Neuronal stem cell (in vitro differentiated cells): ENCODE measurements at regions not wholly inside any gene's neighbourhood (a gene's known extent, or its start where the extent isn't known, plus 50 kb on each side); places are given as distances from the start of the nearest gene placed in this dataset.

Experiments used
- DNase-seq: peaks from one replicate; pipeline ENCODE4 v3.0.0-alpha.2; 2013; ENCODE audit warnings: low spot score
- H2AFZ ChIP-seq: one replicate; pipeline ENCODE4 v1.6.1; 2013; ENCODE audit warnings: mild to moderate bottlenecking, low read length, inconsistent platforms
- H2AK5ac ChIP-seq: 2 replicates; pipeline ENCODE4 v1.6.1; 2013; ENCODE audit warnings: low read depth, mild to moderate bottlenecking, inconsistent platforms, low read length, moderate library complexity, mixed read lengths
- H2BK120ac ChIP-seq: 2 replicates; pipeline ENCODE4 v1.6.1; 2013; ENCODE audit warnings: low read depth, mild to moderate bottlenecking, inconsistent platforms, low read length, moderate library complexity, mixed read lengths
- H2BK12ac ChIP-seq: one replicate; pipeline ENCODE4 v1.6.1; 2013; ENCODE audit warnings: low read length, inconsistent platforms
- H2BK15ac ChIP-seq: 2 replicates; pipeline ENCODE4 v1.6.1; 2013; ENCODE audit warnings: mild to moderate bottlenecking, low read length, inconsistent platforms, mixed read lengths
- H2BK5ac ChIP-seq: one replicate; pipeline ENCODE4 v1.6.1; 2013; ENCODE audit warnings: inconsistent platforms, mild to moderate bottlenecking, low read length, moderate library complexity
- H3K14ac ChIP-seq: one replicate; pipeline ENCODE4 v1.6.1; 2013; ENCODE audit warnings: low read length, inconsistent platforms
- H3K18ac ChIP-seq: 2 replicates; pipeline ENCODE4 v1.6.1; 2013; ENCODE audit warnings: low read length, inconsistent platforms
- H3K23ac ChIP-seq: 2 replicates; pipeline ENCODE4 v1.6.1; 2013; ENCODE audit warnings: low read depth, mild to moderate bottlenecking, mixed read lengths, low read length, inconsistent platforms; ENCODE audit not compliant: poor library complexity
- H3K27ac ChIP-seq: replicated peaks from 3 replicates; pipeline ENCODE4 v1.5.1; 2013; ENCODE audit warnings: low read length, inconsistent platforms
- H3K27me3 ChIP-seq, 3 experiments: 2 replicates each; pipeline ENCODE4 v1.6.1; 2013; ENCODE audit warnings: low read length in 3 of 3, mild to moderate bottlenecking in 2 of 3, inconsistent platforms in 1 of 3, low read depth in 1 of 3, mixed read lengths in 1 of 3, moderate library complexity in 1 of 3; ENCODE audit not compliant: control insufficient read depth in 3 of 3, insufficient read depth in 3 of 3
- H3K36me3 ChIP-seq, 2 donors: replicated peaks in 1 of 2; 2 replicates each; pipeline ENCODE4 v1.6.1; 2013; ENCODE audit warnings: low read length in 2 of 2; ENCODE audit not compliant: control insufficient read depth in 2 of 2, insufficient read depth in 2 of 2
- H3K4ac ChIP-seq: 2 replicates; pipeline ENCODE4 v1.6.1; 2013; ENCODE audit warnings: inconsistent platforms, mild to moderate bottlenecking, low read length, moderate library complexity
- H3K4me1 ChIP-seq, 2 donors: 1 replicate in 1 of 2; 2 replicates in 1 of 2; pipeline ENCODE4 v1.6.1; 2013; ENCODE audit warnings: low read length in 2 of 2, low read depth in 1 of 2; ENCODE audit not compliant: control insufficient read depth in 2 of 2, insufficient read depth in 1 of 2
- H3K4me2 ChIP-seq: one replicate; pipeline ENCODE4 v1.6.1; 2013; ENCODE audit warnings: mild to moderate bottlenecking, low read length, inconsistent platforms; ENCODE audit not compliant: insufficient read depth, poor library complexity, severe bottlenecking
- H3K4me3 ChIP-seq, 2 donors: 2 replicates each; pipeline ENCODE4 v1.5.1; 2013; ENCODE audit warnings: low read length in 2 of 2, mild to moderate bottlenecking in 2 of 2, inconsistent platforms in 1 of 2, moderate library complexity in 1 of 2
- H3K79me1 ChIP-seq: one replicate; pipeline ENCODE4 v1.6.1; 2013; ENCODE audit warnings: low read depth, mild to moderate bottlenecking, inconsistent platforms, low read length, moderate library complexity
- H3K9ac ChIP-seq: one replicate; pipeline ENCODE4 v1.6.1; 2013; ENCODE audit warnings: mild to moderate bottlenecking, low read depth, low read length, inconsistent platforms; ENCODE audit not compliant: poor library complexity
- H3K9me3 ChIP-seq, 2 donors: replicated peaks in 1 of 2; 2 replicates each; pipeline versions ENCODE3 to v1.6.1; 2013; ENCODE audit warnings: low read length in 2 of 2, mild to moderate bottlenecking in 2 of 2, inconsistent platforms in 1 of 2, low read depth in 1 of 2, mixed read lengths in 1 of 2, moderate library complexity in 1 of 2; ENCODE audit not compliant: control insufficient read depth in 2 of 2, insufficient read depth in 1 of 2
- H4K8ac ChIP-seq: one replicate; pipeline ENCODE4 v1.6.1; 2013; ENCODE audit warnings: low read depth, mild to moderate bottlenecking, inconsistent platforms, low read length, moderate library complexity
- H4K91ac ChIP-seq: one replicate; pipeline ENCODE4 v1.6.1; 2013; ENCODE audit warnings: low read length, low read depth, mild to moderate bottlenecking, inconsistent platforms; ENCODE audit not compliant: poor library complexity
- WGBS, 2 donors: extraction: QIAGEN DNeasy Blood & Tissue Kit; methylation state at CpG; one replicate each; pipeline ENCODE4 v1.1.7; 2013; ENCODE audit warnings: missing lambda C conversion rate in 2 of 2, mixed read lengths in 1 of 2; ENCODE audit not compliant: insufficient read length in 2 of 2, insufficient replicate concordance in 1 of 2; ENCODE audit errors: extremely low coverage in 2 of 2; 5-methylcytosine and 5-hydroxymethylcytosine counted together

GRCh38 chr2:128446874-128447537, 128.3 kb upstream of the HS6ST1 start:
- Histone ChIP-seq H2AK5ac (no peak overlapping the region), H2BK5ac (no peak overlapping the region), H3K27me3 (no peaks in the 10 kb centered on the region), H3K18ac (no peak overlapping the region), H2BK12ac (no peak overlapping the region), H3K4me1 (peaks cover 0 to 9% of the 10 kb centered on the region in 2 donors), H3K4ac (no peak overlapping the region), H4K91ac (no peak overlapping the region), H3K79me1 (no peaks in the 10 kb centered on the region), H3K9ac (no peak overlapping the region), H3K23ac (no peak overlapping the region), H3K36me3 (no peaks in the 10 kb centered on the region), H4K8ac (no peak overlapping the region), H2AFZ (peak overlapping the region; percentile 56), H3K4me3 (no peak overlapping the region), H3K14ac (no peak overlapping the region), H3K9me3 (no peaks in the 10 kb centered on the region), H3K27ac (no peak overlapping the region), H2BK15ac (no peak overlapping the region), H3K4me2 (no peak overlapping the region), H2BK120ac (no peak overlapping the region)
- WGBS, 2 donors: no CpG with 5 or more reads among the region's 17 CpGs
- no peak for DNase-seq

- H2BK5ac ChIP-seq: no peak overlapping the region
- peaks cover 0 to 9% of the 10 kb centered on the region in 2 donors for H3K4me1 ChIP-seq
- no peak overlapping the region for H4K8ac ChIP-seq
- H2BK120ac ChIP-seq: no peak overlapping the region
- no peak overlapping the region for H3K14ac ChIP-seq
- no peak overlapping the region for H3K4ac ChIP-seq
- no peak overlapping the region for H3K4me3 ChIP-seq
- H4K91ac ChIP-seq: no peak overlapping the region
- H2BK12ac ChIP-seq: no peak overlapping the region
- no peaks in the 10 kb centered on the region for H3K9me3 ChIP-seq
- H2AFZ ChIP-seq: no peak overlapping the region
- DNase-seq: no peak
- no peaks in the 10 kb centered on the region for H3K36me3 ChIP-seq
- H3K27ac ChIP-seq: no peak overlapping the region
- no peak overlapping the region for H3K9ac ChIP-seq
- no peak overlapping the region for H3K4me2 ChIP-seq
- H2AK5ac ChIP-seq: no peak overlapping the region
- WGBS, 2 donors: no CpG with 5 or more reads among the region's 7 CpGs
- H3K27me3 ChIP-seq: no peaks in the 10 kb centered on the region
- no peak overlapping the region for H2BK15ac ChIP-seq
- H3K79me1 ChIP-seq: no peaks in the 10 kb centered on the region
- H3K23ac ChIP-seq: no peak overlapping the region
- no peak overlapping the region for H3K18ac ChIP-seq
Observed at GRCh38 chr2:128447538-128447995, 128.9 kb upstream of the HS6ST1 start.

- Histone ChIP-seq H4K91ac (no peak overlapping the region), H3K18ac (peak overlapping the region; percentile 51), H2BK15ac (peak overlapping the region; percentile 54), H3K9me3 (no peaks in the 10 kb centered on the region), H3K23ac (no peak overlapping the region), H3K4ac (no peak overlapping the region), H3K4me2 (no peak overlapping the region), H2AK5ac (peak overlapping the region; percentile 53), H4K8ac (no peak overlapping the region), H3K27ac (no peak overlapping the region), H3K36me3 (no peaks in the 10 kb centered on the region), H3K9ac (no peak overlapping the region), H2AFZ (no peak overlapping the region), H3K14ac (no peak overlapping the region), H3K4me1 (peaks cover 0 to 3% of the 10 kb centered on the region in 2 donors), H2BK120ac (peak overlapping the region; percentile 19), H3K27me3 (no peaks in the 10 kb centered on the region), H3K79me1 (no peaks in the 10 kb centered on the region), H3K4me3 (peak overlapping the region in 1 of 2 donors; percentile 10), H2BK5ac (peak overlapping the region; percentile 91), H2BK12ac (no peak overlapping the region)
- WGBS, 2 donors: no CpG with 5 or more reads among the region's 13 CpGs
- no peak for DNase-seq
Observed at GRCh38 chr2:128448331-128449225, 129.9 kb upstream of the HS6ST1 start.
